Right lobe of liver (tissue), 6 donors: ENCODE measurements at regions not wholly inside any gene's neighbourhood (a gene's known extent, or its start where the extent isn't known, plus 50 kb on each side); places are given as distances from the start of the nearest gene placed in this dataset.

Experiments used
- ATAC-seq, 4 donors: fragments of 200-7000 bp; cut with Tn5 transposase; one replicate each; pipeline ENCODE4 v1.9.1; 2020; ENCODE audit warnings: mild to moderate bottlenecking in 4 of 4, moderate library complexity in 4 of 4
- DNase-seq, 3 donors: peaks; one replicate each; pipeline ENCODE4 v3.0.0-alpha.2; 2020
- H3K27ac ChIP-seq, 3 donors: fragments of 200-600 bp; one replicate each; pipeline ENCODE4 v1.8.0; 2022
- H3K27me3 ChIP-seq, 2 donors: fragments of 200-600 bp; one replicate each; pipeline ENCODE4 v1.8.0; 2022
- H3K36me3 ChIP-seq, 4 donors: fragments of 200-600 bp; sonication (generic) in 1 of 4; one replicate each; pipeline versions ENCODE4 v1.5.1 to v1.8.0; 2017 to 2022; ENCODE audit warnings: control low read depth in 1 of 4
- H3K4me1 ChIP-seq, 4 donors: fragments of 200-600 bp; sonication (generic) in 1 of 4; one replicate each; pipeline versions ENCODE4 v1.5.1 to v1.8.0; 2017 to 2022; ENCODE audit warnings: control low read depth in 1 of 4
- H3K4me3 ChIP-seq, 3 donors: fragments of 200-600 bp; one replicate each; pipeline ENCODE4 v1.8.0; 2022
- H3K9me3 ChIP-seq, 4 donors: fragments of 200-600 bp; sonication (generic) in 1 of 4; one replicate each; pipeline versions ENCODE4 v1.5.1 to v1.8.0; 2017 to 2022; ENCODE audit warnings: control low read depth in 1 of 4
- CTCF ChIP-seq, 4 donors: fragments of 200-600 bp in 3 of 4; fragments of 450-650 bp in 1 of 4; IDR thresholded peaks; one replicate each; pipeline versions ENCODE4 v1.5.1 to v1.8.0; 2016 to 2022; ENCODE audit warnings: antibody characterized with exemption in 4 of 4, mild to moderate bottlenecking in 2 of 4
- POLR2A ChIP-seq: fragments of 450-650 bp; IDR thresholded peaks from one replicate; pipeline ENCODE4 v1.6.1; 2017; ENCODE audit warnings: antibody characterized with exemption, mild to moderate bottlenecking
- WGBS: methylation state at CpG from one replicate; pipeline ENCODE4 v1.1.6; 2018; ENCODE audit warnings: low coverage, low lambda C conversion rate; ENCODE audit not compliant: insufficient coverage; ENCODE audit errors: missing lambda C conversion rate; 5-methylcytosine and 5-hydroxymethylcytosine counted together
- intact Hi-C, 2 donors: fragments of 100-400 bp; cut with DNase I; formaldehyde crosslinking; loops; one replicate each; pipeline versions ENCODE4 v1.11.2 to v1.14.1; 2022
- donor health status: DM: no; HTN: yes; CAD: no.
- donor health status: DM: no; HTN: no; CAD: no.
- donor health status: DM: no; HTN: no; CAD: no.
- donor health status: DM: no; HTN: yes; CAD: no.
- donor health status: DM: no; HTN: yes; CAD: no.

DNA sequence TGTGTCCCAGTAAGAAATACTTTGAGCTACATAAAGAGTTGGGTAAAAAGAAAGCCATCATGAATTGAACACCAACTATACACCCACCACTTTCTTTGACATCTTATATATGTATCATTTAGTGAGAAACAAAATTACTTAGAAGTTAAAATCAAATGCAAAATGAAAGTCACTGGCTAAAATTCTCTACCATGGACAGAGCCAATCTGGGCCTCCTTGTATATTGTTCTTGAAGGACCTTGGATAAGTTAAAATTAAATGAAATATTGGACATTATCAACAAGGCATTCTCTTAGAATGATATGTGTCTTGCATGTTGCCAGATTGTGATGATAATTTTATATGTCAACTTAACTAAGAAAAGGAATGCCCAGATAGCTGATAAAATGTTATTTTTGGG lies 64.2 kb upstream of the CHL1 start:
- no peaks in the 10 kb centered on the region for H3K4me1 ChIP-seq
- no peak for ATAC-seq
- no peaks in the 10 kb centered on the region for H3K27me3 ChIP-seq
- H3K36me3 ChIP-seq, result no peaks in the 10 kb centered on the region
- no peaks in the 10 kb centered on the region for H3K9me3 ChIP-seq
- no peak for DNase-seq
- intact Hi-C loops, result no loop called here
- no peak overlapping the region for H3K27ac ChIP-seq
- no peak for TF ChIP-seq CTCF (IDR thresholded peaks at IDR 0.05)
- TF ChIP-seq POLR2A, result no peak
- H3K4me3 ChIP-seq, result no peak overlapping the region

DNA sequence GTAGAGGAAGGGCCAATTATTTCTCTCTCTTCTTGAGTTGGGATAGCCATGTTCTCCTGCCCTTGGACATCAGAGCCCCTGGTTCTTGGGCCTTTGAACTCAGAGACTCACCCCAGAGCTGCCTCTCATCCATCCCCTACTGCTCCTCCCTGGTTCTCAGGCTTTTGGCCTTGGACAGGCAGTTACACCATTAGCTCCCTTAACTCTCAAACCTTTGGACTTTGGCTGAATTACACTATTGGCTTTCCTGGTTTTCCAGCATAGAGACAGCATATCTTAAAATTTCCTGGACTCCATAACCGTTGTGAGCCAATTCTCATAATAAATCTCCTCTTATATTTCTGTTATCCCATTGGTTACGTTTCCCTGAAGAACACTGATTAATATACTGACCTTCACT lies 63.7 kb upstream of the CHL1 start:
- WGBS, result 36% methylated on average over 2 of the region's 2 CpGs
- peak in 3 of 4 donors; percentile 42 to 74 (median 45) for ATAC-seq
- H3K4me3 ChIP-seq, result no peak overlapping the region
- TF ChIP-seq CTCF (IDR thresholded peaks at IDR 0.05) (no peak), POLR2A (no peak)
- H3K9me3 ChIP-seq, result no peaks in the 10 kb centered on the region
- H3K27ac ChIP-seq, result no peak overlapping the region
- intact Hi-C loops, result no loop called here
- no peaks in the 10 kb centered on the region for H3K27me3 ChIP-seq
- no peak for DNase-seq
- no peaks in the 10 kb centered on the region for H3K36me3 ChIP-seq
- no peaks in the 10 kb centered on the region for H3K4me1 ChIP-seq

DNA sequence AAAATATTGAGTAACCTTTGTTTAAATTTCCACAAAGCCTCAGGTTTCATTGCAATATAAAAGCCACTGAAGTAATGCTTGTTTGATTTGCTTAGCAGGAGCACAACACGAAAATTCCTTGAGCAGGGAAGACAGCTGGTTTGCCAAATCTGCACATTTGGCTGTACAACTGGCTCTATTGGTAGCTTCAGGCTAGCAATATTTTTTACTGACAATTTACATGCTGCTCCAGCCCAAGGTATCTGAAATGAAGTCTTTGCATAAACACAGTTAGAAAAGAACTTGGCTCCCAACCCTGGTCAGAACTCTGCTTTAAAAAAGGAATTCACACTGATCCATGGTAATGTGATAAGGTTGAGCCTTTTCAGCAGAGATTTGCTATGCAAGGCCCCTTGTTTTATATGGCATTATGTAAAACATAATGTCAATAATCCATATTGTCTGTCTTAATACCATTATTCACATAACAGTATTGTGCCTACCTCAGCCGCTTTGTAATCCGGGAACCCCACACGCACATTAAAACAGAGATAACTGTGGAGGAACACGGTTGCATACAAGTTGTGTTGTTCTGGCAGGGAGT lies 55.7 kb upstream of the CHL1 start:
- TF ChIP-seq CTCF (IDR thresholded peaks at IDR 0.05) (no peak), POLR2A (no peak)
- ATAC-seq (no peak), DNase-seq (no peak)
- 59% methylated on average over 5 of the region's 5 CpGs for WGBS
- Histone ChIP-seq H3K27ac (no peak overlapping the region), H3K4me1 (no peaks in the 10 kb centered on the region), H3K36me3 (no peaks in the 10 kb centered on the region), H3K9me3 (no peaks in the 10 kb centered on the region), H3K27me3 (no peaks in the 10 kb centered on the region), H3K4me3 (no peak overlapping the region)
- intact Hi-C loops, result no loop called here
